Stimulated activated CD4-positive, alpha-beta T cell treated with anti-CD3 and anti-CD28 coated beads, Interleukin-15, amount 100 ng/mL, for 24 hours (primary cell): ENCODE measurements at regions not wholly inside any gene's neighbourhood (a gene's known extent, or its start where the extent isn't known, plus 50 kb on each side); places are given as distances from the start of the nearest gene placed in this dataset.
"Not testable (repeated sequence)": the region's sequence is repeated elsewhere in the genome, so short reads cannot be mapped to it uniquely, and the experiment has no call there.

ENCODE experiments used
- DNase-seq: peaks from one replicate; pipeline ENCODE4 v3.0.0-alpha.2; 2020

- no peak for DNase-seq
Measured at GRCh38 chr14:105601360-105602242, 75.2 kb downstream of the TMEM121 start.

- no peak for DNase-seq
Measured at GRCh38 chr14:105602243-105602750, 75.9 kb downstream of the TMEM121 start.

- no peak for DNase-seq
Measured at GRCh38 chr14:105602799-105603793, 76.7 kb downstream of the TMEM121 start.

- DNase-seq: not testable (repeated sequence)
Measured at GRCh38 chr14:105604531-105605463, 78.4 kb downstream of the TMEM121 start.

- DNase-seq: no peak
Measured at GRCh38 chr14:105605464-105606304, 79.3 kb downstream of the TMEM121 start.

GRCh38 chr14:105606305-105606975, 80.1 kb downstream of the TMEM121 start:
- not testable (repeated sequence) for DNase-seq

- DNase-seq: not testable (repeated sequence)
Measured at GRCh38 chr14:105607025-105607424, 80.6 kb downstream of the TMEM121 start.

GRCh38 chr14:105614987-105615386, 88.6 kb downstream of the TMEM121 start:
- not testable (repeated sequence) for DNase-seq

- DNase-seq: not testable (repeated sequence)
Measured at GRCh38 chr14:105615986-105616801, 89.8 kb downstream of the TMEM121 start.

GRCh38 chr14:105616802-105617192, 90.4 kb downstream of the TMEM121 start:
- DNase-seq: no peak

GRCh38 chr14:105617201-105617777, 90.9 kb downstream of the TMEM121 start:
- DNase-seq: no peak

GRCh38 chr14:105617805-105618204, 91.4 kb downstream of the TMEM121 start:
- not testable (repeated sequence) for DNase-seq

GRCh38 chr14:105619324-105619723, 92.9 kb downstream of the TMEM121 start:
- not testable (repeated sequence) for DNase-seq

GRCh38 chr14:105620178-105620864, 93.9 kb downstream of the TMEM121 start:
- DNase-seq: not testable (repeated sequence)

GRCh38 chr14:105620865-105621471, 94.6 kb downstream of the TMEM121 start:
- not testable (repeated sequence) for DNase-seq

GRCh38 chr14:105621479-105622328, 95.3 kb downstream of the TMEM121 start:
- DNase-seq: not testable (repeated sequence)
